ENCODE measurements at regions not wholly inside any gene's neighbourhood (a gene's known extent, or its start where the extent isn't known, plus 50 kb on each side); places are given as distances from the start of the nearest gene placed in this dataset.

- H3K36me3 Mint-ChIP-seq, result no peaks in the 10 kb centered on the region
- no peaks in the 10 kb centered on the region for H3K36me3 ChIP-seq (ENCODE audit: insufficient read depth, low read length)
- H3K9me3 ChIP-seq (ENCODE audit: control insufficient read depth in 1 of 2, low read length in 2 of 2), result no peaks in the 10 kb centered on the region
- CTCF ChIA-PET (ENCODE audit: partially characterized antibody), result interaction anchor here (0.7 kb wide), 1 partner anchor 315 kb away, joined by 3 read pairs; no protein-coding TSS in a partner anchor
- no peak overlapping the region for H3K4me3 ChIP-seq (ENCODE audit: low read length in 2 of 2)
- H3K27me3 ChIP-seq (ENCODE audit: insufficient read depth, low read length), result no peaks in the 10 kb centered on the region
- H3K9me3 Mint-ChIP-seq, result peaks cover 0 to 6% (median 0%) of the 10 kb centered on the region in 8 donors
- H3K4me1 Mint-ChIP-seq, result peaks cover 0 to 10% (median 7%) of the 10 kb centered on the region in 4 donors
- DNase-seq, result no peak
- intact Hi-C loops (cut with micrococcal nuclease), result no loop called here
- peaks cover 4% of the 10 kb centered on the region for H3K4me1 ChIP-seq (ENCODE audit: insufficient read depth, low read length)
- no peak overlapping the region for H3K27ac Mint-ChIP-seq
- POLR2A ChIA-PET (ENCODE audit: partially characterized antibody), result no interaction called here
- peaks cover 0 to 4% of the 10 kb centered on the region in 2 donors for H3K27me3 Mint-ChIP-seq
- no peak overlapping the region for H3K27ac ChIP-seq (ENCODE audit: low read depth, low read length)
- no peak overlapping the region for H3K4me3 Mint-ChIP-seq
Measured at GRCh38 chr5:153350175-153350883, 140.1 kb upstream of the GRIA1 start.

- Histone ChIP-seq H3K36me3 (ENCODE audit: insufficient read depth, low read length) (no peaks in the 10 kb centered on the region), H3K27me3 (ENCODE audit: insufficient read depth, low read length) (no peaks in the 10 kb centered on the region), H3K4me1 (ENCODE audit: insufficient read depth, low read length) (peaks cover 4% of the 10 kb centered on the region), H3K4me3 (ENCODE audit: low read length in 2 of 2) (peak overlapping the region in 1 of 2 donors; percentile 31), H3K9me3 (ENCODE audit: control insufficient read depth in 1 of 2, low read length in 2 of 2) (no peaks in the 10 kb centered on the region), H3K27ac (ENCODE audit: low read depth, low read length) (no peak overlapping the region)
- H3K36me3 Mint-ChIP-seq, result no peaks in the 10 kb centered on the region
- peaks cover 0 to 4% of the 10 kb centered on the region in 2 donors for H3K27me3 Mint-ChIP-seq
- peak overlapping the region in 1 of 7 donors; percentile 8 for H3K27ac Mint-ChIP-seq
- H3K4me3 Mint-ChIP-seq, result peak overlapping the region; percentile 36 to 82 (median 62)
- POLR2A ChIA-PET (ENCODE audit: partially characterized antibody), result no interaction called here
- H3K4me1 Mint-ChIP-seq, result peaks cover 0 to 14% (median 9%) of the 10 kb centered on the region in 4 donors
- intact Hi-C loops (cut with micrococcal nuclease), result no loop called here
- CTCF ChIA-PET (ENCODE audit: partially characterized antibody), result no interaction called here
- peaks cover 0 to 7% (median 2%) of the 10 kb centered on the region in 8 donors for H3K9me3 Mint-ChIP-seq
- no peak for DNase-seq
Measured at GRCh38 chr5:153352685-153353219, 137.7 kb upstream of the GRIA1 start.

GRCh38 chr5:153357493-153358112, 132.9 kb upstream of the GRIA1 start:
- Mint-ChIP-seq H3K4me3 (no peak overlapping the region), H3K9me3 (peaks cover 0 to 7% (median 2%) of the 10 kb centered on the region in 8 donors), H3K27me3 (peaks cover 0 to 3% of the 10 kb centered on the region in 2 donors), H3K27ac (peak overlapping the region in 1 of 7 donors; percentile 25), H3K4me1 (peaks cover 0 to 25% (median 9%) of the 10 kb centered on the region in 4 donors), H3K36me3 (no peaks in the 10 kb centered on the region)
- intact Hi-C loops (cut with micrococcal nuclease), result no loop called here
- Histone ChIP-seq H3K36me3 (ENCODE audit: insufficient read depth, low read length) (no peaks in the 10 kb centered on the region), H3K27me3 (ENCODE audit: insufficient read depth, low read length) (no peaks in the 10 kb centered on the region), H3K4me3 (ENCODE audit: low read length in 2 of 2) (no peak overlapping the region), H3K27ac (ENCODE audit: low read depth, low read length) (no peak overlapping the region), H3K9me3 (ENCODE audit: control insufficient read depth in 1 of 2, low read length in 2 of 2) (no peaks in the 10 kb centered on the region), H3K4me1 (ENCODE audit: insufficient read depth, low read length) (peaks cover 3% of the 10 kb centered on the region)
- ChIA-PET CTCF (ENCODE audit: partially characterized antibody) (no interaction called here), POLR2A (ENCODE audit: partially characterized antibody) (no interaction called here)
- DNase-seq, result no peak

- peaks cover 0 to 7% (median 2%) of the 10 kb centered on the region in 8 donors for H3K9me3 Mint-ChIP-seq
Measured at GRCh38 chr5:153358315-153358976, 132.0 kb upstream of the GRIA1 start.

GRCh38 chr5:153360860-153361259, 129.6 kb upstream of the GRIA1 start:
- POLR2A ChIA-PET (ENCODE audit: partially characterized antibody), result no interaction called here
- Histone ChIP-seq H3K36me3 (ENCODE audit: insufficient read depth, low read length) (no peaks in the 10 kb centered on the region), H3K4me3 (ENCODE audit: low read length in 2 of 2) (no peak overlapping the region), H3K27ac (ENCODE audit: low read depth, low read length) (no peak overlapping the region), H3K9me3 (ENCODE audit: control insufficient read depth in 1 of 2, low read length in 2 of 2) (no peaks in the 10 kb centered on the region), H3K4me1 (ENCODE audit: insufficient read depth, low read length) (no peaks in the 10 kb centered on the region), H3K27me3 (ENCODE audit: insufficient read depth, low read length) (no peaks in the 10 kb centered on the region)
- no peak for DNase-seq
- Mint-ChIP-seq H3K4me1 (peaks cover 0 to 17% (median 5%) of the 10 kb centered on the region in 4 donors), H3K9me3 (peaks cover 0 to 4% (median 0%) of the 10 kb centered on the region in 8 donors), H3K27me3 (no peaks in the 10 kb centered on the region), H3K4me3 (no peak overlapping the region), H3K27ac (no peak overlapping the region), H3K36me3 (no peaks in the 10 kb centered on the region)
- CTCF ChIA-PET (ENCODE audit: partially characterized antibody), result no interaction called here
- intact Hi-C loops (cut with micrococcal nuclease), result no loop called here

More at GRCh38 chr5:153358315-153358976, 132.0 kb upstream of the GRIA1 start:
- no peak for DNase-seq
- no peaks in the 10 kb centered on the region for H3K27me3 ChIP-seq (ENCODE audit: insufficient read depth, low read length)
- Mint-ChIP-seq H3K4me3 (peak overlapping the region in 2 of 8 donors; percentile 60 to 70), H3K27ac (peak overlapping the region in 3 of 7 donors; percentile 9 to 37 (median 17)), H3K27me3 (no peaks in the 10 kb centered on the region), H3K4me1 (peaks cover 0 to 17% (median 6%) of the 10 kb centered on the region in 4 donors), H3K36me3 (no peaks in the 10 kb centered on the region)
- CTCF ChIA-PET (ENCODE audit: partially characterized antibody), result no interaction called here
- H3K9me3 ChIP-seq (ENCODE audit: control insufficient read depth in 1 of 2, low read length in 2 of 2), result no peaks in the 10 kb centered on the region
- H3K4me1 ChIP-seq (ENCODE audit: insufficient read depth, low read length), result no peaks in the 10 kb centered on the region
- POLR2A ChIA-PET (ENCODE audit: partially characterized antibody), result no interaction called here
- no peak overlapping the region for H3K27ac ChIP-seq (ENCODE audit: low read depth, low read length)
- no peak overlapping the region for H3K4me3 ChIP-seq (ENCODE audit: low read length in 2 of 2)
- no peaks in the 10 kb centered on the region for H3K36me3 ChIP-seq (ENCODE audit: insufficient read depth, low read length)
- intact Hi-C loops (cut with micrococcal nuclease), result no loop called here

GRCh38 chr5:153361735-153362409, 128.6 kb upstream of the GRIA1 start:
- H3K4me1 ChIP-seq (ENCODE audit: insufficient read depth, low read length), result no peaks in the 10 kb centered on the region
- H3K27me3 ChIP-seq (ENCODE audit: insufficient read depth, low read length), result no peaks in the 10 kb centered on the region
- intact Hi-C loops (cut with micrococcal nuclease), result no loop called here
- POLR2A ChIA-PET (ENCODE audit: partially characterized antibody), result no interaction called here
- no peaks in the 10 kb centered on the region for H3K36me3 ChIP-seq (ENCODE audit: insufficient read depth, low read length)
- Mint-ChIP-seq H3K4me3 (no peak overlapping the region), H3K27me3 (no peaks in the 10 kb centered on the region), H3K27ac (no peak overlapping the region), H3K4me1 (peaks cover 0 to 17% (median 4%) of the 10 kb centered on the region in 4 donors), H3K9me3 (peaks cover 0 to 3% (median 0%) of the 10 kb centered on the region in 8 donors), H3K36me3 (no peaks in the 10 kb centered on the region)
- CTCF ChIA-PET (ENCODE audit: partially characterized antibody), result no interaction called here
- no peak overlapping the region for H3K27ac ChIP-seq (ENCODE audit: low read depth, low read length)
- H3K4me3 ChIP-seq (ENCODE audit: low read length in 2 of 2), result no peak overlapping the region
- no peak for DNase-seq
- no peaks in the 10 kb centered on the region for H3K9me3 ChIP-seq (ENCODE audit: control insufficient read depth in 1 of 2, low read length in 2 of 2)

- no peaks in the 10 kb centered on the region for H3K9me3 ChIP-seq (ENCODE audit: control insufficient read depth in 1 of 2, low read length in 2 of 2)
- no peaks in the 10 kb centered on the region for H3K27me3 ChIP-seq (ENCODE audit: insufficient read depth, low read length)
- H3K27ac ChIP-seq (ENCODE audit: low read depth, low read length), result no peak overlapping the region
- no peaks in the 10 kb centered on the region for H3K36me3 Mint-ChIP-seq
- no peaks in the 10 kb centered on the region for H3K4me1 ChIP-seq (ENCODE audit: insufficient read depth, low read length)
- ChIA-PET CTCF (ENCODE audit: partially characterized antibody) (no interaction called here), POLR2A (ENCODE audit: partially characterized antibody) (no interaction called here)
- H3K4me3 Mint-ChIP-seq, result no peak overlapping the region
- H3K27me3 Mint-ChIP-seq, result no peaks in the 10 kb centered on the region
- peaks cover 0 to 6% (median 0%) of the 10 kb centered on the region in 8 donors for H3K9me3 Mint-ChIP-seq
- intact Hi-C loops (cut with micrococcal nuclease), result no loop called here
- H3K4me3 ChIP-seq (ENCODE audit: low read length in 2 of 2), result no peak overlapping the region
- no peak overlapping the region for H3K27ac Mint-ChIP-seq
- H3K4me1 Mint-ChIP-seq, result no peaks in the 10 kb centered on the region
- no peak for DNase-seq
- no peaks in the 10 kb centered on the region for H3K36me3 ChIP-seq (ENCODE audit: insufficient read depth, low read length)
Measured at GRCh38 chr5:153365547-153365946, 124.9 kb upstream of the GRIA1 start.
